ENCODE measurements at regions not wholly inside any gene's neighbourhood (a gene's known extent, or its start where the extent isn't known, plus 50 kb on each side); places are given as distances from the start of the nearest gene placed in this dataset.

- no peaks in the 10 kb centered on the region for H4K20me1 ChIP-seq (replicated peaks; ENCODE audit: insufficient read depth)
- TF ChIP-seq NANOG (IDR thresholded peaks at IDR 0.05; ENCODE audit: borderline replicate concordance) (no peak), ZNF462 (CRISPR knock-in tag; IDR thresholded peaks at IDR 0.05) (no peak), EZH2 (IDR thresholded peaks at IDR 0.05; ENCODE audit: low read depth, unreplicated experiment) (no peak), CTCF (conservative IDR thresholded peaks at IDR 0.05; ENCODE audit: low read depth in 2 of 2) (no peak), EZH2phosphoT487 (IDR thresholded peaks at IDR 0.05; ENCODE audit: unreplicated experiment) (no peak), REST (IDR thresholded peaks at IDR 0.05; ENCODE audit: unreplicated experiment) (no peak), JUNB (IDR thresholded peaks at IDR 0.05; ENCODE audit: unreplicated experiment) (no peak), CREB1 (CRISPR knock-in tag; IDR thresholded peaks at IDR 0.05; ENCODE audit: low read depth) (no peak), POLR2AphosphoS5 (IDR thresholded peaks at IDR 0.05; ENCODE audit: low read depth) (no peak), STAT1 (IDR thresholded peaks at IDR 0.05; ENCODE audit: unreplicated experiment) (no peak), ZNF331 (CRISPR knock-in tag; IDR thresholded peaks at IDR 0.05; ENCODE audit: low read depth) (no peak), ETS1 (IDR thresholded peaks at IDR 0.05) (no peak), ZNF114 (CRISPR knock-in tag; IDR thresholded peaks at IDR 0.05) (no peak)
- peaks cover 4% of the 10 kb centered on the region for H3K9me2 ChIP-seq (ENCODE audit: insufficient read depth)
- no peak overlapping the region for H3K27ac ChIP-seq (ENCODE audit: low read depth)
- H3F3A ChIP-seq (replicated peaks; ENCODE audit: low read depth) = no peaks in the 10 kb centered on the region
- no peak overlapping the region for H3K4me2 ChIP-seq
- H3K4me1 ChIP-seq (ENCODE audit: insufficient read depth) = no peaks in the 10 kb centered on the region
- no peaks in the 10 kb centered on the region for H3K79me2 ChIP-seq (replicated peaks; ENCODE audit: insufficient read depth)
- H3K4me3 ChIP-seq = no peak overlapping the region
- H3K4me1 Mint-ChIP-seq = no peaks in the 10 kb centered on the region
- peaks cover 18% of the 10 kb centered on the region for H3K9me3 Mint-ChIP-seq
- no peak overlapping the region for H3K27ac Mint-ChIP-seq
- DNase-seq (ENCODE audit: low spot score) = no peak
- H2AFZ ChIP-seq = no peak overlapping the region
- 0 out of 2 replicates have a peak, but pooled peaks cover 4% of the 10 kb centered on the region for H3K36me3 ChIP-seq (ENCODE audit: insufficient read depth)
- H3K4me3 Mint-ChIP-seq = no peak overlapping the region
- H3K36me3 Mint-ChIP-seq (ENCODE audit: low read depth) = no peaks in the 10 kb centered on the region
- no peak for ATAC-seq
- H3K27me3 ChIP-seq (ENCODE audit: insufficient read depth) = no peaks in the 10 kb centered on the region
- no peaks in the 10 kb centered on the region for H3K27me3 Mint-ChIP-seq (ENCODE audit: insufficient read depth, low read depth, poor library complexity)
These were observed 66.7 kb upstream of the BOD1L1 start for GRCh38 chr4:13694256-13694655.

All from GM23338 (cell line).